HG02884 (cell line): ENCODE measurements at regions not wholly inside any gene's neighbourhood (a gene's known extent, or its start where the extent isn't known, plus 50 kb on each side); places are given as distances from the start of the nearest gene placed in this dataset.
A peak's percentile ranks its signal among the peaks of the same experiment; 100 is the strongest.
"Not testable (repeated sequence)": the region's sequence is repeated elsewhere in the genome, so short reads cannot be mapped to it uniquely, and the experiment has no call there.

Source experiments
- ATAC-seq: cut with Tn5 transposase; IDR thresholded peaks from one replicate; pipeline ENCODE4 v1.9.1; 2021; ENCODE audit warnings: mild to moderate bottlenecking, moderate library complexity; ENCODE audit not compliant: unreplicated experiment

GRCh38 chr16:21487956-21488355, 111.4 kb upstream of the METTL9 start:
- not testable (repeated sequence) for ATAC-seq

GRCh38 chr16:21499046-21499445, 100.3 kb upstream of the METTL9 start:
- ATAC-seq: not testable (repeated sequence)

GRCh38 chr16:21501223-21501868, 98.0 kb upstream of the METTL9 start:
- ATAC-seq: peak; percentile 44

- peak; percentile 68 for ATAC-seq
Observed at GRCh38 chr16:21501869-21502667, 97.3 kb upstream of the METTL9 start.

- ATAC-seq: not testable (repeated sequence)
Observed at GRCh38 chr16:21503574-21503920, 95.8 kb upstream of the METTL9 start.

GRCh38 chr16:21503941-21504832, 95.2 kb upstream of the METTL9 start:
- ATAC-seq: not testable (repeated sequence)

- not testable (repeated sequence) for ATAC-seq
Observed at GRCh38 chr16:21505751-21506520, 93.4 kb upstream of the METTL9 start.

- peak; percentile 50 for ATAC-seq
Observed at GRCh38 chr16:21506857-21507456, 92.4 kb upstream of the METTL9 start.

GRCh38 chr16:21507631-21508305, 91.6 kb upstream of the METTL9 start:
- ATAC-seq: not testable (repeated sequence)

- ATAC-seq: not testable (repeated sequence)
Observed at GRCh38 chr16:21508661-21509436, 90.5 kb upstream of the METTL9 start.

GRCh38 chr16:21509437-21510086, 89.8 kb upstream of the METTL9 start:
- ATAC-seq: not testable (repeated sequence)

GRCh38 chr16:21510869-21511255, 88.5 kb upstream of the METTL9 start:
- not testable (repeated sequence) for ATAC-seq

- not testable (repeated sequence) for ATAC-seq
Observed at GRCh38 chr16:21511315-21512210, 87.8 kb upstream of the METTL9 start.

- not testable (repeated sequence) for ATAC-seq
Observed at GRCh38 chr16:21512280-21513192, 86.8 kb upstream of the METTL9 start.

GRCh38 chr16:21513337-21513741, 86.0 kb upstream of the METTL9 start:
- ATAC-seq: not testable (repeated sequence)

- ATAC-seq: not testable (repeated sequence)
Observed at GRCh38 chr16:21513812-21514473, 85.4 kb upstream of the METTL9 start.
